Adipocyte (in vitro differentiated cells): ENCODE measurements at regions not wholly inside any gene's neighbourhood (a gene's known extent, or its start where the extent isn't known, plus 50 kb on each side); places are given as distances from the start of the nearest gene placed in this dataset.
"Not testable (repeated sequence)": the region's sequence is repeated elsewhere in the genome, so short reads cannot be mapped to it uniquely, and the experiment has no call there.

Source experiments
- DNase-seq: peaks from one replicate; pipeline ENCODE4 v3.0.0-alpha.2; 2015; ENCODE audit warnings: low read depth
- H3K27me3 ChIP-seq: replicated peaks from 2 replicates; pipeline ENCODE4 v1.7.0; 2013; ENCODE audit warnings: mild to moderate bottlenecking, low read length, moderate library complexity; ENCODE audit not compliant: control insufficient read depth, insufficient read depth
- H3K36me3 ChIP-seq: 2 replicates; pipeline ENCODE4 v1.7.0; 2013; ENCODE audit warnings: low read length, mild to moderate bottlenecking, moderate library complexity; ENCODE audit not compliant: control insufficient read depth, insufficient read depth, severe bottlenecking
- H3K4me1 ChIP-seq: 2 replicates; pipeline ENCODE4 v1.7.0; 2013; ENCODE audit warnings: mild to moderate bottlenecking, low read length, moderate library complexity; ENCODE audit not compliant: control insufficient read depth, insufficient read depth
- H3K4me3 ChIP-seq: 2 replicates; pipeline ENCODE4 v1.7.0; 2013; ENCODE audit warnings: mild to moderate bottlenecking, low read length, moderate library complexity
- H3K9ac ChIP-seq: 2 replicates; pipeline ENCODE4 v1.7.0; 2013; ENCODE audit warnings: mild to moderate bottlenecking, low read length, moderate library complexity
- H3K9me3 ChIP-seq: 2 replicates; pipeline ENCODE4 v1.7.0; 2013; ENCODE audit warnings: mild to moderate bottlenecking, low read length, moderate library complexity; ENCODE audit not compliant: control insufficient read depth

GRCh38 chr15:20473465-20473864 is 68.1 kb downstream of the GOLGA6L6 start:
- DNase-seq, H3K4me3 ChIP-seq, H3K4me1 ChIP-seq, H3K9me3 ChIP-seq, H3K36me3 ChIP-seq, H3K27me3 ChIP-seq, H3K9ac ChIP-seq: not testable (repeated sequence)

- not testable (repeated sequence) for H3K9ac ChIP-seq, DNase-seq, H3K4me3 ChIP-seq, H3K27me3 ChIP-seq, H3K4me1 ChIP-seq, H3K36me3 ChIP-seq, H3K9me3 ChIP-seq
Measured at GRCh38 chr15:20472983-20473382, 68.6 kb downstream of the GOLGA6L6 start.

GRCh38 chr15:20470810-20471209 is 70.8 kb downstream of the GOLGA6L6 start:
- not testable (repeated sequence) for H3K9ac ChIP-seq, DNase-seq, H3K4me3 ChIP-seq, H3K27me3 ChIP-seq, H3K9me3 ChIP-seq, H3K36me3 ChIP-seq, H3K4me1 ChIP-seq

DNA sequence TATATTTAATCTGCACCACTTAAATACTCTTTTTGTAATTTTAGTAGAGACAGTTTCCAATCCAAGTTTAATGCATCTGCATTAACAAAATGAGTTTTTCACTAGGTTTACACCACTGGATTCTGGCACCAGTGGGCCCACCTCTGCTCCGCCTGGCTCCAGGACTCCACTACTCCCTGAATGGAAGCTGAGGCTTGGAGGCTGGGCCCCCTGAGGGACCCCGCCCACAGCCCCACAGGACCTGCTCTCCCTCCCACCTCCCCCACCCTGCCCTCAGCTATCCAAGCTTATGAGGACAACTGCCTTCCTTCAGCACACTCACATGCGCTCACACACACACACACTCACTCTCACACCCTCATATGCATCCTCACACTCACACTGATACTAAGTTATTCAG is 100.5 kb downstream of the GOLGA6L6 start:
- H3K9me3 ChIP-seq, H3K9ac ChIP-seq, H3K27me3 ChIP-seq, DNase-seq, H3K36me3 ChIP-seq, H3K4me1 ChIP-seq, H3K4me3 ChIP-seq: not testable (repeated sequence)

- not testable (repeated sequence) for H3K9ac ChIP-seq, H3K4me1 ChIP-seq, H3K27me3 ChIP-seq, H3K9me3 ChIP-seq, H3K36me3 ChIP-seq, DNase-seq, H3K4me3 ChIP-seq
Measured at GRCh38 chr15:20440390-20440789, 101.2 kb downstream of the GOLGA6L6 start.

DNA sequence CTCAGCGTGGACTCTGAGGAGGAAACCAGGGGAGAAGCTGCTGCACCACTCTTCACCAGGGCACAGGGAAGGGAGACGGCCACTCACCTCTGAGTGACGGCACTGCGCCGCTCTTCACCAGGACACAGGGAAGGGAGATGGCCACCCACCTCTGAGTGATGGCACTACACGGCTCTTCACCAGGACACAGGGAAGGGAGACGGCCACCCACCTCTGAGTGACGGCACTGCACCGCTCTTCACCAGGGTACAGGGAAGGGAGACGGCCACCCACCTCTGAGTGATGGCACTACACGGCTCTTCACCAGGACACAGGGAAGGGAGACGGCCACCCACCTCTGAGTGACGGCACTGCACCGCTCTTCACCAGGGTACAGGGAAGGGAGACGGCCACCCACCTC is 102.5 kb downstream of the GOLGA6L6 start:
- not testable (repeated sequence) for H3K4me1 ChIP-seq, DNase-seq

GRCh38 chr15:20438255-20438654 is 103.3 kb downstream of the GOLGA6L6 start:
- H3K27me3 ChIP-seq, H3K4me3 ChIP-seq, H3K36me3 ChIP-seq, DNase-seq, H3K9ac ChIP-seq, H3K4me1 ChIP-seq, H3K9me3 ChIP-seq: not testable (repeated sequence)

More for the DNA sequence above, 102.5 kb downstream of the GOLGA6L6 start:
- H3K36me3 ChIP-seq, H3K27me3 ChIP-seq, H3K9ac ChIP-seq, H3K9me3 ChIP-seq, H3K4me3 ChIP-seq: not testable (repeated sequence)

- H3K27me3 ChIP-seq, H3K4me3 ChIP-seq, H3K9ac ChIP-seq, H3K4me1 ChIP-seq, H3K36me3 ChIP-seq, DNase-seq, H3K9me3 ChIP-seq: not testable (repeated sequence)
Measured at GRCh38 chr15:20433468-20433867, 108.1 kb downstream of the GOLGA6L6 start.

DNA sequence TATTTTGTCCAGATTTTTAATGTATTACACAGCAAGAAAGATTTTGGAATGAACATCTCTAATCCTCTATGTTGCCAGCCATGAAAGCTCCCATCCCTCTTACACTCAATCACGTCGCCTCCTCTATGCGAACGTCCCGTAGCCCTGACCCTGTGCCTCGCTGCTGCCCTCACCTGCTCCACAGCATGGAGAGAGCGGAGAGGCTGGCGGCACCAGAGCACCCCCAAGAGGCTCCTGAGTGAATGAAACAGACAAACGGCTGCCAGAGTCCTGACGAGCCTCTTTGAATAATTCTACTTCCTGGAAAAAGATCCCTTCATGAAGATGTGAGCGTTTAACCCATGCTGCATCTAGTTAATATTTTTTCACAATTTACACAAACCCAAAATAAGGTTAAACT is 111.1 kb downstream of the GOLGA6L6 start:
- not testable (repeated sequence) for H3K9ac ChIP-seq, H3K36me3 ChIP-seq, H3K4me1 ChIP-seq, H3K27me3 ChIP-seq, H3K9me3 ChIP-seq, DNase-seq, H3K4me3 ChIP-seq

- H3K9ac ChIP-seq, DNase-seq, H3K9me3 ChIP-seq, H3K4me1 ChIP-seq, H3K27me3 ChIP-seq, H3K4me3 ChIP-seq, H3K36me3 ChIP-seq: not testable (repeated sequence)
Measured at GRCh38 chr15:20420710-20421109, 120.9 kb downstream of the GOLGA6L6 start.

- not testable (repeated sequence) for DNase-seq, H3K27me3 ChIP-seq, H3K36me3 ChIP-seq, H3K9ac ChIP-seq, H3K4me1 ChIP-seq, H3K4me3 ChIP-seq, H3K9me3 ChIP-seq
Measured at GRCh38 chr15:20416618-20417017, 125.0 kb downstream of the GOLGA6L6 start.

GRCh38 chr15:20409667-20410198 is 131.9 kb downstream of the GOLGA6L6 start:
- not testable (repeated sequence) for H3K27me3 ChIP-seq

More at GRCh38 chr15:20409667-20410198, 131.9 kb downstream of the GOLGA6L6 start:
- H3K9ac ChIP-seq, H3K9me3 ChIP-seq, DNase-seq, H3K4me3 ChIP-seq, H3K4me1 ChIP-seq, H3K36me3 ChIP-seq: not testable (repeated sequence)
